ENCODE measurements at regions not wholly inside any gene's neighbourhood (a gene's known extent, or its start where the extent isn't known, plus 50 kb on each side); places are given as distances from the start of the nearest gene placed in this dataset.

GRCh38 chr9:96122751-96123150 is 179.2 kb downstream of the HSD17B3 start:
- H3K4me1 ChIP-seq (ENCODE audit: control insufficient read depth, insufficient read depth, low read length) = peaks cover 8% of the 10 kb centered on the region
- H3K9ac ChIP-seq (ENCODE audit: low read length) = no peak overlapping the region
- H3K27me3 ChIP-seq (ENCODE audit: control insufficient read depth, insufficient read depth, low read length) = no peaks in the 10 kb centered on the region
- H3K9me3 ChIP-seq (ENCODE audit: control insufficient read depth, low read length) = no peaks in the 10 kb centered on the region
- H3K4me3 ChIP-seq (ENCODE audit: low read length) = no peak overlapping the region
- no peaks in the 10 kb centered on the region for H3K36me3 ChIP-seq (ENCODE audit: control insufficient read depth, insufficient read depth, low read length)

GRCh38 chr9:96122282-96122681 is 179.7 kb downstream of the HSD17B3 start:
- H3K9me3 ChIP-seq (ENCODE audit: control insufficient read depth, low read length) = no peaks in the 10 kb centered on the region
- H3K4me3 ChIP-seq (ENCODE audit: low read length) = no peak overlapping the region
- no peaks in the 10 kb centered on the region for H3K36me3 ChIP-seq (ENCODE audit: control insufficient read depth, insufficient read depth, low read length)
- H3K9ac ChIP-seq (ENCODE audit: low read length) = no peak overlapping the region
- H3K27me3 ChIP-seq (ENCODE audit: control insufficient read depth, insufficient read depth, low read length) = no peaks in the 10 kb centered on the region
- peaks cover 6% of the 10 kb centered on the region for H3K4me1 ChIP-seq (ENCODE audit: control insufficient read depth, insufficient read depth, low read length)

GRCh38 chr9:96121136-96121535 is 180.8 kb downstream of the HSD17B3 start:
- Histone ChIP-seq H3K4me3 (ENCODE audit: low read length) (no peak overlapping the region), H3K27me3 (ENCODE audit: control insufficient read depth, insufficient read depth, low read length) (no peaks in the 10 kb centered on the region), H3K4me1 (ENCODE audit: control insufficient read depth, insufficient read depth, low read length) (peaks cover 12% of the 10 kb centered on the region), H3K36me3 (ENCODE audit: control insufficient read depth, insufficient read depth, low read length) (no peaks in the 10 kb centered on the region), H3K9ac (ENCODE audit: low read length) (no peak overlapping the region), H3K9me3 (ENCODE audit: control insufficient read depth, low read length) (no peaks in the 10 kb centered on the region)

GRCh38 chr9:96117398-96118080 is 184.4 kb downstream of the HSD17B3 start:
- Histone ChIP-seq H3K9ac (ENCODE audit: low read length) (no peak overlapping the region), H3K9me3 (ENCODE audit: control insufficient read depth, low read length) (no peaks in the 10 kb centered on the region), H3K4me1 (ENCODE audit: control insufficient read depth, insufficient read depth, low read length) (peaks cover 17% of the 10 kb centered on the region), H3K4me3 (ENCODE audit: low read length) (no peak overlapping the region), H3K36me3 (ENCODE audit: control insufficient read depth, insufficient read depth, low read length) (no peaks in the 10 kb centered on the region), H3K27me3 (ENCODE audit: control insufficient read depth, insufficient read depth, low read length) (no peaks in the 10 kb centered on the region)

- Histone ChIP-seq H3K36me3 (ENCODE audit: control insufficient read depth, insufficient read depth, low read length) (no peaks in the 10 kb centered on the region), H3K9me3 (ENCODE audit: control insufficient read depth, low read length) (no peaks in the 10 kb centered on the region), H3K4me3 (ENCODE audit: low read length) (no peak overlapping the region), H3K27me3 (ENCODE audit: control insufficient read depth, insufficient read depth, low read length) (no peaks in the 10 kb centered on the region), H3K4me1 (ENCODE audit: control insufficient read depth, insufficient read depth, low read length) (peaks cover 17% of the 10 kb centered on the region), H3K9ac (ENCODE audit: low read length) (no peak overlapping the region)
Measured at GRCh38 chr9:96116275-96117064, 185.5 kb downstream of the HSD17B3 start.

- peaks cover 17% of the 10 kb centered on the region for H3K4me1 ChIP-seq (ENCODE audit: control insufficient read depth, insufficient read depth, low read length)
- no peak overlapping the region for H3K9ac ChIP-seq (ENCODE audit: low read length)
- H3K36me3 ChIP-seq (ENCODE audit: control insufficient read depth, insufficient read depth, low read length) = no peaks in the 10 kb centered on the region
- no peaks in the 10 kb centered on the region for H3K9me3 ChIP-seq (ENCODE audit: control insufficient read depth, low read length)
- no peaks in the 10 kb centered on the region for H3K27me3 ChIP-seq (ENCODE audit: control insufficient read depth, insufficient read depth, low read length)
- no peak overlapping the region for H3K4me3 ChIP-seq (ENCODE audit: low read length)
Measured at GRCh38 chr9:96115836-96116235, 186.1 kb downstream of the HSD17B3 start.

- no peaks in the 10 kb centered on the region for H3K27me3 ChIP-seq (ENCODE audit: control insufficient read depth, insufficient read depth, low read length)
- no peak overlapping the region for H3K9ac ChIP-seq (ENCODE audit: low read length)
- H3K36me3 ChIP-seq (ENCODE audit: control insufficient read depth, insufficient read depth, low read length) = no peaks in the 10 kb centered on the region
- no peak overlapping the region for H3K4me3 ChIP-seq (ENCODE audit: low read length)
- H3K9me3 ChIP-seq (ENCODE audit: control insufficient read depth, low read length) = no peaks in the 10 kb centered on the region
- peaks cover 17% of the 10 kb centered on the region for H3K4me1 ChIP-seq (ENCODE audit: control insufficient read depth, insufficient read depth, low read length)
Measured at GRCh38 chr9:96113032-96113431, 188.9 kb downstream of the HSD17B3 start.

GRCh38 chr9:96109680-96110351 is 192.2 kb downstream of the HSD17B3 start:
- Histone ChIP-seq H3K9me3 (ENCODE audit: control insufficient read depth, low read length) (no peaks in the 10 kb centered on the region), H3K9ac (ENCODE audit: low read length) (no peak overlapping the region), H3K27me3 (ENCODE audit: control insufficient read depth, insufficient read depth, low read length) (no peaks in the 10 kb centered on the region), H3K36me3 (ENCODE audit: control insufficient read depth, insufficient read depth, low read length) (no peaks in the 10 kb centered on the region), H3K4me1 (ENCODE audit: control insufficient read depth, insufficient read depth, low read length) (no peaks in the 10 kb centered on the region), H3K4me3 (ENCODE audit: low read length) (no peak overlapping the region)

GRCh38 chr9:96108691-96109380 is 193.1 kb downstream of the HSD17B3 start:
- Histone ChIP-seq H3K4me1 (ENCODE audit: control insufficient read depth, insufficient read depth, low read length) (no peaks in the 10 kb centered on the region), H3K4me3 (ENCODE audit: low read length) (no peak overlapping the region), H3K9me3 (ENCODE audit: control insufficient read depth, low read length) (no peaks in the 10 kb centered on the region), H3K36me3 (ENCODE audit: control insufficient read depth, insufficient read depth, low read length) (no peaks in the 10 kb centered on the region), H3K27me3 (ENCODE audit: control insufficient read depth, insufficient read depth, low read length) (no peaks in the 10 kb centered on the region), H3K9ac (ENCODE audit: low read length) (no peak overlapping the region)

GRCh38 chr9:96107436-96107835 is 194.5 kb downstream of the HSD17B3 start:
- Histone ChIP-seq H3K9ac (ENCODE audit: low read length) (no peak overlapping the region), H3K4me1 (ENCODE audit: control insufficient read depth, insufficient read depth, low read length) (no peaks in the 10 kb centered on the region), H3K9me3 (ENCODE audit: control insufficient read depth, low read length) (no peaks in the 10 kb centered on the region), H3K36me3 (ENCODE audit: control insufficient read depth, insufficient read depth, low read length) (no peaks in the 10 kb centered on the region), H3K4me3 (ENCODE audit: low read length) (no peak overlapping the region), H3K27me3 (ENCODE audit: control insufficient read depth, insufficient read depth, low read length) (no peaks in the 10 kb centered on the region)

- H3K9me3 ChIP-seq (ENCODE audit: control insufficient read depth, low read length) = no peaks in the 10 kb centered on the region
- H3K27me3 ChIP-seq (ENCODE audit: control insufficient read depth, insufficient read depth, low read length) = no peaks in the 10 kb centered on the region
- H3K4me3 ChIP-seq (ENCODE audit: low read length) = no peak overlapping the region
- peaks cover 6% of the 10 kb centered on the region for H3K4me1 ChIP-seq (ENCODE audit: control insufficient read depth, insufficient read depth, low read length)
- H3K36me3 ChIP-seq (ENCODE audit: control insufficient read depth, insufficient read depth, low read length) = no peaks in the 10 kb centered on the region
- H3K9ac ChIP-seq (ENCODE audit: low read length) = no peak overlapping the region
Measured at GRCh38 chr9:96100385-96101300, 201.3 kb downstream of the HSD17B3 start.

All from mucosa of stomach (tissue), 1 donor.